ENCODE measurements at regions not wholly inside any gene's neighbourhood (a gene's known extent, or its start where the extent isn't known, plus 50 kb on each side); places are given as distances from the start of the nearest gene placed in this dataset.
"Not testable (repeated sequence)": the region's sequence is repeated elsewhere in the genome, so short reads cannot be mapped to it uniquely, and the experiment has no call there.

DNA sequence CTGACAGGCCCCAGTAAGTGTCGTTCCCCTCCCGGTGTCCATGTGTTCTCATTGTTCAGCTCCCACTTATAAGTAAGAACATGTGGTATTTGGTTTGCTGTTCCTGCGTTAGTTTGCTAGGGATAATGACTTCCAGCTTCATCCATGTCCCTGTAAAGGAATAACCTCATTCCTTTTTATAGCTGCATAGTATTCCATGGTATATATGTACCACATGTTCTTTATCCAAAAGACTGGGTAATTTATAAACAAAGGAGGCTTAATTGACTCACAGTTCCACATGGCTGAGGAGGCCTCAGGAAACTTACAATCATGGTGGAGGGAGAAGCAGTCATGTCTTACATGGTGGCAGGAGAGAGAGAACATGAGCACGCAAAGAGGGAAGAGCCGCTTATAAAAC is 79.6 kb upstream of the CACUL1 start:
- CTCF ChIA-PET; H3K9me3 ChIP-seq (ENCODE audit: control insufficient read depth in 1 of 2, insufficient read depth in 1 of 2, low read depth in 1 of 2, low read length in 2 of 2); H3K9ac ChIP-seq (ENCODE audit: low read length); H3K79me2 ChIP-seq (ENCODE audit: insufficient read depth, low read length); H3K4me2 ChIP-seq (ENCODE audit: low read length); H2AFZ ChIP-seq (ENCODE audit: low read depth, low read length, poor library complexity, severe bottlenecking); ATAC-seq; POLR2A ChIA-PET; H3K27ac ChIP-seq (ENCODE audit: low read depth, low read length); H3K27me3 ChIP-seq (ENCODE audit: insufficient read depth, low read length); BruUV-seq (replicated peaks); H3K36me3 ChIP-seq (ENCODE audit: control insufficient read depth in 1 of 2, insufficient read depth in 2 of 2, low read length in 2 of 2); H3K4me3 ChIP-seq (replicated peaks in 1 of 2; ENCODE audit: low read depth in 1 of 2, low read length in 2 of 2); DNase-seq (ENCODE audit: low read depth, low spot score); RAD21 ChIA-PET (ENCODE audit: low non-redundant PET in 1 of 2, low total read pairs in 2 of 2, uncharacterized antibody in 2 of 2, unreplicated experiment in 2 of 2); H4K20me1 ChIP-seq (ENCODE audit: insufficient read depth); intact Hi-C loops (cut with micrococcal nuclease); H3K9me2 ChIP-seq (ENCODE audit: insufficient read depth): not testable (repeated sequence)
- H3K4me1 ChIP-seq (ENCODE audit: control insufficient read depth in 1 of 2, insufficient read depth in 2 of 2, low read length in 2 of 2), result peaks cover 22 to 44% of the 10 kb centered on the region in 2 experiments

DNA sequence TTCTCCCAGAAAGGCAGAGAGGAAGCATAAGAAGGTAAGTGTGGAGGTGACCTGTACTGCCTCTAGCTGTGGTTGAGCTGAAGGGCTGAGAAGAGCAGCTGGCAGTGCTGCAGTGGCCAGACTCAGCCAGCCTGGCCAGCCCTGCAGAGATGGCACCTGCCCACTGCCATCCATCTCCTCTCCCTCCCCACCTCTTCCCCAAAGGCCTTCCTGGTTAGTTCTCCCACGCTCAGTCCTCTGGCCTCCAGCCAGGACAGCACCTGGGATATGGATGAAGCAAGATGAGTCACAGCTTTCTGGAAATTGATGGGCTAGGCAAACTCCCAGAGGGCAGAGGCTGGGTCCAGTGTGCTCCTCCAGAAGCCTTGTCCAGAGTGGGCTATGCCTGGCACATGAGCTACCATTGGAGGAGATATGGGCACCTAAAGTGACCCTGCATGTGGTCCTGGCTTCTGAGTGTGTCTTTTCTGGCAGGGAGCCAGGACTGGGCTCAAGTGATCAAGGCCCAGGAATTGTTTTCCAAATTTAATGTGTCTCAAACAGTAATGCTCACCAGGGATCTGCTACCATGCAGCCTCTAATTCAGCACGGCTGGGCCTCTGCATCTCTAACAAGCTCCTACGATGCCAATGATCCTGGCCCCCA is 81.0 kb upstream of the CACUL1 start:
- Histone ChIP-seq H2AFZ (ENCODE audit: low read depth, low read length, poor library complexity, severe bottlenecking) (no peak overlapping the region), H3K4me3 (replicated peaks in 1 of 2; ENCODE audit: low read depth in 1 of 2, low read length in 2 of 2) (peak overlapping the region in 1 of 2 experiments; percentile 31; a peak in 2 of 4 replicates), H4K20me1 (ENCODE audit: insufficient read depth) (no peaks in the 10 kb centered on the region), H3K36me3 (ENCODE audit: control insufficient read depth in 1 of 2, insufficient read depth in 2 of 2, low read length in 2 of 2) (no peaks in the 10 kb centered on the region), H3K4me1 (ENCODE audit: control insufficient read depth in 1 of 2, insufficient read depth in 2 of 2, low read length in 2 of 2) (peaks cover 35 to 59% of the 10 kb centered on the region in 2 experiments), H3K9ac (ENCODE audit: low read length) (peak overlapping the region; percentile 0; the same call in 1 of the 2 replicates), H3K79me2 (ENCODE audit: insufficient read depth, low read length) (no peaks in the 10 kb centered on the region; the same call in 1 of the 2 replicates), H3K27me3 (ENCODE audit: insufficient read depth, low read length) (no peaks in the 10 kb centered on the region), H3K4me2 (ENCODE audit: low read length) (peak overlapping the region; percentile 70), H3K27ac (ENCODE audit: low read depth, low read length) (peak overlapping the region; percentile 46), H3K9me2 (ENCODE audit: insufficient read depth) (no peaks in the 10 kb centered on the region), H3K9me3 (ENCODE audit: control insufficient read depth in 1 of 2, insufficient read depth in 1 of 2, low read depth in 1 of 2, low read length in 2 of 2) (no peaks in the 10 kb centered on the region)
- ChIA-PET POLR2A (interaction anchor here (0.7 kb wide), 1 partner anchor 12 kb away, joined by 3 read pairs; no protein-coding TSS in a partner anchor), RAD21 (ENCODE audit: low non-redundant PET in 1 of 2, low total read pairs in 2 of 2, uncharacterized antibody in 2 of 2, unreplicated experiment in 2 of 2) (no interaction called here), CTCF (interaction anchor here (1.0 kb wide), 2 partner anchors 31 to 115 kb away, joined by 3 read pairs; no protein-coding TSS in a partner anchor)
- peak; percentile 92 for DNase-seq (ENCODE audit: low read depth, low spot score)
- no TSS peak for BruUV-seq (replicated peaks)
- intact Hi-C loops (cut with micrococcal nuclease), result no loop called here
- peak; percentile 71 for ATAC-seq
- TF ChIP-seq YY1 (IDR thresholded peaks at IDR 0.05; ENCODE audit: extremely low read depth, insufficient replicate concordance, low read depth, low read length), result peak; percentile 83
- TF ChIP-seq, protein P1, sequence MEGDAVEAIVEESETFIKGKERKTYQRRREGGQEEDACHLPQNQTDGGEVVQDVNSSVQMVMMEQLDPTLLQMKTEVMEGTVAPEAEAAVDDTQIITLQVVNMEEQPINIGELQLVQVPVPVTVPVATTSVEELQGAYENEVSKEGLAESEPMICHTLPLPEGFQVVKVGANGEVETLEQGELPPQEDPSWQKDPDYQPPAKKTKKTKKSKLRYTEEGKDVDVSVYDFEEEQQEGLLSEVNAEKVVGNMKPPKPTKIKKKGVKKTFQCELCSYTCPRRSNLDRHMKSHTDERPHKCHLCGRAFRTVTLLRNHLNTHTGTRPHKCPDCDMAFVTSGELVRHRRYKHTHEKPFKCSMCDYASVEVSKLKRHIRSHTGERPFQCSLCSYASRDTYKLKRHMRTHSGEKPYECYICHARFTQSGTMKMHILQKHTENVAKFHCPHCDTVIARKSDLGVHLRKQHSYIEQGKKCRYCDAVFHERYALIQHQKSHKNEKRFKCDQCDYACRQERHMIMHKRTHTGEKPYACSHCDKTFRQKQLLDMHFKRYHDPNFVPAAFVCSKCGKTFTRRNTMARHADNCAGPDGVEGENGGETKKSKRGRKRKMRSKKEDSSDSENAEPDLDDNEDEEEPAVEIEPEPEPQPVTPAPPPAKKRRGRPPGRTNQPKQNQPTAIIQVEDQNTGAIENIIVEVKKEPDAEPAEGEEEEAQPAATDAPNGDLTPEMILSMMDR (IDR thresholded peaks at IDR 0.05 in 2 of 3, conservative IDR thresholded peaks at IDR 0.05 in 1 of 3; ENCODE audit: borderline replicate concordance in 1 of 3, insufficient read depth in 1 of 3, low read depth in 2 of 3, low read length in 2 of 3), result peak in 2 of 3 experiments; percentile 14 to 30; a peak in 1 of 6 replicates
- no peak for TF ChIP-seq TCF7L2 (IDR thresholded peaks at IDR 0.05; ENCODE audit: borderline replicate concordance, extremely low read depth, insufficient read depth, insufficient read length)
- no peak for TF ChIP-seq EZH2phosphoT487 (IDR thresholded peaks at IDR 0.05; ENCODE audit: borderline replicate concordance)
- no peak for TF ChIP-seq SRF (IDR thresholded peaks at IDR 0.05; ENCODE audit: low read depth)
- no peak for TF ChIP-seq EZH2 (IDR thresholded peaks at IDR 0.05)
- peak; percentile 35; the same call in 1 of the 2 replicates for TF ChIP-seq ZFX (IDR thresholded peaks at IDR 0.05)
- no peak for TF ChIP-seq CBX3 (IDR thresholded peaks at IDR 0.05; ENCODE audit: low read depth)
- TF ChIP-seq, protein P2, sequence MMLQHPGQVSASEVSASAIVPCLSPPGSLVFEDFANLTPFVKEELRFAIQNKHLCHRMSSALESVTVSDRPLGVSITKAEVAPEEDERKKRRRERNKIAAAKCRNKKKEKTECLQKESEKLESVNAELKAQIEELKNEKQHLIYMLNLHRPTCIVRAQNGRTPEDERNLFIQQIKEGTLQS (IDR thresholded peaks at IDR 0.05), result no peak
- TF ChIP-seq ZNF274 (IDR thresholded peaks at IDR 0.05; ENCODE audit: low read depth, low read length), result no peak
- no peak for TF ChIP-seq CEBPB (IDR thresholded peaks at IDR 0.05; ENCODE audit: low read depth)
- no peak for TF ChIP-seq ELF1 (IDR thresholded peaks at IDR 0.05; ENCODE audit: borderline replicate concordance, low read depth)
- peak; percentile 86 for TF ChIP-seq POLR2AphosphoS5 (IDR thresholded peaks at IDR 0.05; ENCODE audit: low read depth, low read length)
- TF ChIP-seq RAD21 (IDR thresholded peaks at IDR 0.05; ENCODE audit: low read depth), result no peak
- no peak for TF ChIP-seq SIN3A (IDR thresholded peaks at IDR 0.05; ENCODE audit: low read depth)
- TF ChIP-seq FOSL1 (IDR thresholded peaks at IDR 0.05; ENCODE audit: low read depth), result no peak
- TF ChIP-seq, protein P3, sequence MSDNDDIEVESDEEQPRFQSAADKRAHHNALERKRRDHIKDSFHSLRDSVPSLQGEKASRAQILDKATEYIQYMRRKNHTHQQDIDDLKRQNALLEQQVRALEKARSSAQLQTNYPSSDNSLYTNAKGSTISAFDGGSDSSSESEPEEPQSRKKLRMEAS (IDR thresholded peaks at IDR 0.05), result no peak
- TF ChIP-seq POLR2A (IDR thresholded peaks at IDR 0.05; ENCODE audit: borderline replicate concordance, extremely low read depth, insufficient read depth, insufficient read length), result no peak
- TF ChIP-seq EGR1 (IDR thresholded peaks at IDR 0.05; ENCODE audit: low read depth), result no peak

All from HCT116 (cell line).